Astrocyte of the spinal cord (primary cell): ENCODE measurements at regions not wholly inside any gene's neighbourhood (a gene's known extent, or its start where the extent isn't known, plus 50 kb on each side); places are given as distances from the start of the nearest gene placed in this dataset.

Experiments used
- DNase-seq: peaks from one replicate; pipeline ENCODE4 v3.0.0; 2011; ENCODE audit warnings: low read depth, low spot score
- H3K4me3 ChIP-seq: 2 replicates; pipeline ENCODE4 v1.5.1; 2011; ENCODE audit warnings: low read depth, mild to moderate bottlenecking, low read length, moderate library complexity
- in situ Hi-C: cut with HindIII; loops from 2 replicates; pipeline ENCODE4 v1.10.0; 2017; ENCODE audit warnings: low sequenced_read_pairs
- TF ChIP-seq, protein P1 (sequence below): IDR thresholded peaks from 2 replicates; pipeline ENCODE4 v1.5.1; 2012; ENCODE audit warnings: low read depth, mild to moderate bottlenecking, low read length, inconsistent platforms

DNA sequence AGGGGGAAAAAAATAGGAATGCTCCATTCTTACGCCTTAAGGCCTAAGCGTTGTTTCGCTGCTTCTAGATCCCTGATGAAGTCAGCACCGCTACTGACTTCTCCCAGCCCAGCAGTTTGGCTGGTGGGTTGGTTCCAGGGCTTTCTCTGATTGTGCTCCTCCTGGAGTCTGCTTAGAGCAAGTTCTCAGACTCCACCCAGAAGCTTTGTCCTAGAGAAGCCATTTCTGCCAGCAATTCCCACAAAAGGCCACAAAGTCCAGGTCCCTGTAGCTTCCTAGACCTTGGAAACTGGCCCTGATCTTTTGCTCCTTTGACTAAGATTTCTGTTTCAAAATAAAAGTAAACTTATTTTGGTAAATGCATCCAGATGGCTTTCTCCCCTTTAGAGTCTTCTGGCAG, 65.4 kb downstream of the KCTD12 start:
- TF ChIP-seq, protein P1, sequence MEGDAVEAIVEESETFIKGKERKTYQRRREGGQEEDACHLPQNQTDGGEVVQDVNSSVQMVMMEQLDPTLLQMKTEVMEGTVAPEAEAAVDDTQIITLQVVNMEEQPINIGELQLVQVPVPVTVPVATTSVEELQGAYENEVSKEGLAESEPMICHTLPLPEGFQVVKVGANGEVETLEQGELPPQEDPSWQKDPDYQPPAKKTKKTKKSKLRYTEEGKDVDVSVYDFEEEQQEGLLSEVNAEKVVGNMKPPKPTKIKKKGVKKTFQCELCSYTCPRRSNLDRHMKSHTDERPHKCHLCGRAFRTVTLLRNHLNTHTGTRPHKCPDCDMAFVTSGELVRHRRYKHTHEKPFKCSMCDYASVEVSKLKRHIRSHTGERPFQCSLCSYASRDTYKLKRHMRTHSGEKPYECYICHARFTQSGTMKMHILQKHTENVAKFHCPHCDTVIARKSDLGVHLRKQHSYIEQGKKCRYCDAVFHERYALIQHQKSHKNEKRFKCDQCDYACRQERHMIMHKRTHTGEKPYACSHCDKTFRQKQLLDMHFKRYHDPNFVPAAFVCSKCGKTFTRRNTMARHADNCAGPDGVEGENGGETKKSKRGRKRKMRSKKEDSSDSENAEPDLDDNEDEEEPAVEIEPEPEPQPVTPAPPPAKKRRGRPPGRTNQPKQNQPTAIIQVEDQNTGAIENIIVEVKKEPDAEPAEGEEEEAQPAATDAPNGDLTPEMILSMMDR = peak; percentile 6
- in situ Hi-C loops = no loop called here
- no peak for DNase-seq
- H3K4me3 ChIP-seq = no peak overlapping the region

DNA sequence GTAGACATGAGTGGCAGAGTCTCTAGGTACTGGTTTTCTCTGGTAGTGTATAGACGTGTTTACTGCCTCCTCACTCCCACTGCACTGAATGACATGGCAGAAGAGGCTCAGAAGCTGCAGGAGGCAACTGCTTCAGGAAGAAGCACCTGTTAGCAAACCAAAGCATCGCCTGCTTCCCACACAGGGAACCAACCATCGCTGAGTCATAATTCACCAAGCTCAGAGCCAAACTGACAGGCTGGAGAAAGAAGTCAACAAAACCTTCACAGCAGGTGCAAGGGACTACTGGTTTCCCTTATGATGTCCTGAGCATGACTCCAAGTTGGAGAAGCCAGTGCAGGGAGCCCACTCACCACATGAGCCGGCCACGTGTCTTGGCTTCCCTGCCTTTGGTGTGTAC, 69.8 kb downstream of the KCTD12 start:
- no peak overlapping the region for H3K4me3 ChIP-seq
- no peak for DNase-seq
- in situ Hi-C loops = no loop called here
- TF ChIP-seq, protein P1 = no peak

DNA sequence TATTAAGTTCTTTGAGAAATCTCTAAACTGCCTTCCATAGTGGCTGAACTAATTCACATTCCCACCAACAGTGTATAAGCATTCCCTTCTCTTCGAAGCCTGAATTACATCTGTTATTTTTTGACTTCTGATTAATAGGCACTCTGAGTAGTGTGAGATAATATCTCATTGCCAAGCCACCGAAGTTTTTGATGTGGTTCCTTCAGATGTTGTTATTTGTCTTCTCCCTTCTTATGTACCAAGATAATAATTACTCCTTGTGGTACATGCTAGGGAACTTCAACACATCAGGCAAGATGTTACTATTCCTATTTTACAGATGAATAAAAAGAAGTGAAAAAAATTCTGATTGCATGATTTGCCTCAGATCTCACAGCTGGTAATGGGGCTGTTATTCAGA, 70.9 kb downstream of the KCTD12 start:
- DNase-seq = no peak
- H3K4me3 ChIP-seq = no peak overlapping the region
- TF ChIP-seq, protein P1 = no peak
- in situ Hi-C loops = no loop called here

DNA sequence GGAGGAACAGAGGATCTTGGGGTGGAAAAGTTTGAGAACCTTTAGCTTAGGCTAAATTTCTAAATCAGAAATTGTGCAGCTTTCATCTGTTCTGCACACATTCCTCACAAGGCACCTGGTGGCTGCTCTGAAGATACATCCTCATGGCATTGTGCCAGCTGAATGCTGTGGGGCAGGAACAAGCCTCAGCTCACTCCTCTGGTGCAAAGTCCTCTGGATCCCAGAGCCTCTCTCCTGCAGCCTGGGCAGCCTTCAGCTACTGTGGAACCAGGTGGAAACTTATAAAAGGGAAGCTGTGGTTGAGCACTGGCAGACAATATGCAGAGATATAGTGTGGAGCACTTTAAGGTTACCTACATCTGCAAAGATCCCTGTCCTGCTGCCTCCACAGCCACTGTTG, 72.3 kb downstream of the KCTD12 start:
- no peak overlapping the region for H3K4me3 ChIP-seq
- TF ChIP-seq, protein P1 = no peak
- no peak for DNase-seq
- in situ Hi-C loops = no loop called here

DNA sequence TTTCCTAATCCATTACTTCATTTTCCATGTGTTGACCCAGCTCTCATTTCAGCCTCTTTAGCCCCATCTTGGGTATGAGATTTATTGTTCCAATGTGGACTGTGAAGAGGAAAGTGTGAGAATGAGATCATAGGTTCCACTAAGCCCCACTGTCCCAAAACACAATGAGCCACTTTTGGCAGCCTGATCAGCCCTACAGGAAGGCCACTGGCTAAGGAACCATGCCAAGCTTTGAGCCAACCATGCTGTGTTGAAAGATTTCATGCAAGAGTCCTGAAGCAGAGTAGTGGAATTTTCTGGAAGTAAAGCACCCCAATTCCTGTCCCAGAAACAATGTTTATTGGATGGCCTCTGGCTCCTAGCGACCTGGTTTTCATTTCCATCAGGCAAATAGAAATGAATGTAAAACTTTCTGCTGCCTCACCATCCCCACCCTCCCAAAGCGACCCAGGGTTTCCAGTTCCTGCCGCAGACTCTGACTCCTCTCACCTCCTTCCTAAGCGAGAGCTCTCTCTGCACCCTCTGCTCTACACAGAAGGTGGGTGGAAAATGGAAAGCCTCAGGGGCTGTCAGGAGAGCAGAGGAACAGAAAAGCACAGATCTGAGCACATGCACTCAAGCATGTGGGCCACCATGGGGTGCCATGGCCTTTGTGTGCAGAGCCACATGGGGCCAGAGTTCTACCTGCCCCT, 73.1 kb downstream of the KCTD12 start:
- H3K4me3 ChIP-seq = no peak overlapping the region
- TF ChIP-seq, protein P1 = no peak
- in situ Hi-C loops = no loop called here
- no peak for DNase-seq

DNA sequence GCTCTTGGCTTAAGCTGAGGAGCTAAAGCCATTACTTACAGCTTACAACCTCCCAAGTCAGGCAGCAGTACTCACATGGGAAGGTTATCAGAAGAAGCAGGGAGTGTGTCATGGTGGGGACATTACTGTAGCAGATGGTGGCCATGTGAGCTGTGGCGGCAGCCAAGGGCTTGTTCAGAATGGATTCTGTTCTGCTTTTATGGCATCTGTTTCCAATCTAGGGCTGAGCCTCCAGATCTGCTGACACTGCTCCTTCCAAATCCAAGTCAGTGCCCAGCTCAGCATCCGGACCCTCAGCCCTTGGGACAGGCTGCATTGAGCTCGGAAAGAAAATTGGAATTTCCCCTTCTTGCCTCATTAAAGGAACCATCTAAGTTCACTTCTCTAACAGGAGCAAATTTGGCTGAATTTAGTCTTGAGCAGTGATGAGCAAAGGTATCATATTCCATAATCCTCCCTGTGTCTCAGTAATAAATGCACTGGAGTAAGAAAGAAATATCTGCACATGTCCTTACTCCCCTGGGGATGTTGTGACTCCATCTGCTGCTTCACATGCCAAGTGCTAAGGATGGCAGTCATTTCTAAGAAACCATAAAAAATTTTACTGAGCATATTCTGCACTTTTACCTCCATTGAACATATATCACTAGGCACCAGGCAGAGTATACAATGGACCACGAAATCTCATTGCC, 73.9 kb downstream of the KCTD12 start:
- in situ Hi-C loops = no loop called here
- TF ChIP-seq, protein P1 = no peak
- DNase-seq = no peak
- H3K4me3 ChIP-seq = no peak overlapping the region
